Trophoblast cell (in vitro differentiated cells and primary cell): ENCODE measurements at regions not wholly inside any gene's neighbourhood (a gene's known extent, or its start where the extent isn't known, plus 50 kb on each side); places are given as distances from the start of the nearest gene placed in this dataset.

Experiments used
- DNase-seq, 2 donors: peaks; one replicate each; pipeline ENCODE4 v3.0.0-alpha.2; 2016
- H2AFZ ChIP-seq: 2 replicates; pipeline ENCODE4 v1.6.1; 2013; ENCODE audit warnings: low read length, moderate library complexity, mild to moderate bottlenecking; ENCODE audit not compliant: insufficient read depth, poor library complexity
- H2AK5ac ChIP-seq: 2 replicates; pipeline ENCODE4 v1.6.1; 2013; ENCODE audit warnings: mild to moderate bottlenecking, low read length
- H2BK120ac ChIP-seq: 2 replicates; pipeline ENCODE4 v1.6.1; 2013; ENCODE audit warnings: low read length, mild to moderate bottlenecking, moderate library complexity; ENCODE audit not compliant: insufficient read depth, poor library complexity
- H2BK12ac ChIP-seq: 2 replicates; pipeline ENCODE4 v1.6.1; 2013; ENCODE audit warnings: mild to moderate bottlenecking, low read length, moderate library complexity
- H2BK5ac ChIP-seq: 2 replicates; pipeline ENCODE4 v1.6.1; 2013; ENCODE audit warnings: low read length, low read depth, moderate library complexity, mild to moderate bottlenecking; ENCODE audit not compliant: poor library complexity
- H3K14ac ChIP-seq: 2 replicates; pipeline ENCODE4 v1.6.1; 2013; ENCODE audit warnings: mild to moderate bottlenecking, low read length
- H3K18ac ChIP-seq: 2 replicates; pipeline ENCODE4 v1.6.1; 2013; ENCODE audit warnings: mild to moderate bottlenecking, low read length
- H3K23ac ChIP-seq: 2 replicates; pipeline ENCODE4 v1.6.1; 2013; ENCODE audit warnings: low read length
- H3K27ac ChIP-seq: 2 replicates; pipeline ENCODE4 v1.5.1; 2013; ENCODE audit warnings: low read depth, mild to moderate bottlenecking, inconsistent platforms, low read length, moderate library complexity
- H3K27me3 ChIP-seq: 2 replicates; pipeline ENCODE4 v1.6.1; 2013; ENCODE audit warnings: inconsistent platforms, mild to moderate bottlenecking, low read length, moderate library complexity; ENCODE audit not compliant: insufficient read depth
- H3K36me3 ChIP-seq, 2 experiments: 1 replicate in 1 of 2; 2 replicates in 1 of 2; pipeline ENCODE4 v1.6.1; 2013; ENCODE audit warnings: low read length in 2 of 2, mild to moderate bottlenecking in 2 of 2, moderate library complexity in 1 of 2; ENCODE audit not compliant: insufficient read depth in 2 of 2, control insufficient read depth in 1 of 2
- H3K4ac ChIP-seq: 2 replicates; pipeline ENCODE4 v1.6.1; 2013; ENCODE audit warnings: low read depth, mild to moderate bottlenecking, low read length, moderate library complexity
- H3K4me1 ChIP-seq, 2 experiments: 1 replicate in 1 of 2; 2 replicates in 1 of 2; pipeline ENCODE4 v1.6.1; 2013; ENCODE audit warnings: low read length in 2 of 2, mild to moderate bottlenecking in 2 of 2, moderate library complexity in 1 of 2; ENCODE audit not compliant: insufficient read depth in 2 of 2, control insufficient read depth in 1 of 2
- H3K4me2 ChIP-seq: 2 replicates; pipeline ENCODE4 v1.6.1; 2013; ENCODE audit warnings: inconsistent platforms, mild to moderate bottlenecking, low read length, moderate library complexity
- H3K4me3 ChIP-seq: 2 replicates; pipeline ENCODE4 v1.5.1; 2013; ENCODE audit warnings: mild to moderate bottlenecking, low read depth, low read length, inconsistent platforms
- H3K79me1 ChIP-seq: one replicate; pipeline ENCODE4 v1.6.1; 2013; ENCODE audit warnings: low read length
- H3K79me2 ChIP-seq: 2 replicates; pipeline ENCODE4 v1.6.1; 2013; ENCODE audit warnings: low read length, mild to moderate bottlenecking; ENCODE audit not compliant: control insufficient read depth, insufficient read depth, poor library complexity
- H3K9ac ChIP-seq: 2 replicates; pipeline ENCODE4 v1.6.1; 2013; ENCODE audit warnings: mild to moderate bottlenecking, low read length
- H3K9me3 ChIP-seq: 2 replicates; pipeline ENCODE4 v1.6.1; 2013; ENCODE audit warnings: low read depth, mild to moderate bottlenecking, control low read depth, inconsistent platforms, low read length; ENCODE audit not compliant: insufficient read depth
- H4K12ac ChIP-seq: 2 replicates; pipeline ENCODE4 v1.6.1; 2013; ENCODE audit warnings: low read depth, mild to moderate bottlenecking, low read length, moderate library complexity
- H4K8ac ChIP-seq: 2 replicates; pipeline ENCODE4 v1.6.1; 2013; ENCODE audit warnings: low read depth, mild to moderate bottlenecking, low read length, moderate library complexity
- H4K91ac ChIP-seq: one replicate; pipeline ENCODE4 v1.6.1; 2013; ENCODE audit warnings: low read depth, mild to moderate bottlenecking, low read length, moderate library complexity
- WGBS: extraction: QIAGEN DNeasy Blood & Tissue Kit; methylation state at CpG from one replicate; pipeline ENCODE4 v1.1.7; 2013; ENCODE audit warnings: missing lambda C conversion rate; ENCODE audit not compliant: insufficient read length, insufficient coverage; ENCODE audit errors: extremely low coverage; 5-methylcytosine and 5-hydroxymethylcytosine counted together

GRCh38 chr1:238961790-238962189, 424.6 kb upstream of the CHRM3 start:
- no peak overlapping the region for H3K27ac ChIP-seq
- H2BK120ac ChIP-seq, result no peak overlapping the region
- H3K9me3 ChIP-seq, result no peaks in the 10 kb centered on the region
- no CpG with 5 or more reads among the region's 5 CpGs for WGBS
- H3K18ac ChIP-seq, result no peak overlapping the region
- no peak overlapping the region for H3K14ac ChIP-seq
- no peak overlapping the region for H3K9ac ChIP-seq
- no peak overlapping the region for H2BK12ac ChIP-seq
- H4K8ac ChIP-seq, result no peak overlapping the region
- no peaks in the 10 kb centered on the region for H3K79me2 ChIP-seq
- H3K4ac ChIP-seq, result no peak overlapping the region
- no peaks in the 10 kb centered on the region for H3K27me3 ChIP-seq
- H3K79me1 ChIP-seq, result no peaks in the 10 kb centered on the region
- no peak overlapping the region for H3K23ac ChIP-seq
- no peak overlapping the region for H2BK5ac ChIP-seq
- no peak for DNase-seq
- no peak overlapping the region for H4K12ac ChIP-seq
- H3K36me3 ChIP-seq, result no peaks in the 10 kb centered on the region
- H3K4me3 ChIP-seq, result no peak overlapping the region
- no peaks in the 10 kb centered on the region for H3K4me1 ChIP-seq
- no peak overlapping the region for H4K91ac ChIP-seq
- H3K4me2 ChIP-seq, result no peak overlapping the region
- H2AFZ ChIP-seq, result no peak overlapping the region
- no peak overlapping the region for H2AK5ac ChIP-seq

DNA sequence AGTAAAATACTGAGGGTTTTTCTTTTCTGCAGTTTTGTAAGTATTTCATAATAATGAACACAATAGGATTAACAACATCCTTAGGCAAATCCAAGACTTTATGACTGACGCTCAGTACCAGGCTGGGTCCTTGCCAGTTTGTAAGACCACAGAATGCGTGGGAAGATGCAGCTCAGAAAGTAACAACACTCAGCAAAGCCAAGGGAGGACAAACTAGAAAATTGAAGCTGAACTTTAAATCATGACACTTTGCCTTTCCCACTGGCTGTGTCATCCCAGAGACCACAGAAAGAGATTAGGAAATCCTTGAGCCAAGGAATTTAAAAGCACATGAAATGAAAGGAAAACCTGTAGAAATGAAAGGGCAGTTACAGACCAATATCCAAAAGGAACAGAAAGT, 426.3 kb upstream of the CHRM3 start:
- Histone ChIP-seq H3K36me3 (no peaks in the 10 kb centered on the region), H3K27me3 (no peaks in the 10 kb centered on the region), H3K79me2 (no peaks in the 10 kb centered on the region), H2AFZ (no peak overlapping the region), H3K4me2 (no peak overlapping the region), H2BK12ac (no peak overlapping the region), H3K79me1 (peaks cover 5% of the 10 kb centered on the region), H4K91ac (no peak overlapping the region), H2AK5ac (no peak overlapping the region), H4K8ac (no peak overlapping the region), H3K9ac (no peak overlapping the region), H3K4me3 (no peak overlapping the region), H3K4me1 (peaks cover 0 to 5% of the 10 kb centered on the region in 2 experiments), H2BK120ac (no peak overlapping the region), H3K23ac (no peak overlapping the region), H4K12ac (no peak overlapping the region), H2BK5ac (no peak overlapping the region), H3K9me3 (no peaks in the 10 kb centered on the region), H3K4ac (no peak overlapping the region), H3K14ac (no peak overlapping the region), H3K27ac (no peak overlapping the region), H3K18ac (no peak overlapping the region)
- no CpG with 5 or more reads among the region's 2 CpGs for WGBS
- DNase-seq, result no peak

DNA sequence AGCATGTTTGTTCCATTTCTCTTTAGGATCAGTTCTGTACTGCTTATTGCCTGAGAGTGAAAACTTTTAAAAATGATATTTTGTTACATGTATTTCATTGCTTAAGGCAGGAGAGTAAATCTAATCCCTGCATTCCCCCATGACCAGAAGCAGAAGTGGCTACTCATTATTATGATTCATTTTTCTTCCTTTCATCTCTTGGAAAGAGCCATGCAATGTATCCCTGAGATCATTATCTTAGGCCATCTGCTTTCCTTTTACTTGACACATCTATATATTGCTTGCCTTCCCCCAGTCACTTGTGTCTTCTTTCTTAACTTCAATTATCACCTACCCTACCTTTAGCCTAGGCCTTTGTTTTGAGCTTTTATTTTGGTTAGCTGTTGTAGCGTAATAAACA, 430.4 kb upstream of the CHRM3 start:
- no peak overlapping the region for H3K4me2 ChIP-seq
- no peak overlapping the region for H2BK12ac ChIP-seq
- no peak overlapping the region for H3K14ac ChIP-seq
- no peaks in the 10 kb centered on the region for H3K36me3 ChIP-seq
- H3K27ac ChIP-seq, result peak overlapping the region; percentile 83
- H4K12ac ChIP-seq, result no peak overlapping the region
- no CpG with 5 or more reads among the region's 1 CpG for WGBS
- no peak overlapping the region for H4K8ac ChIP-seq
- no peak overlapping the region for H3K9ac ChIP-seq
- H3K4me3 ChIP-seq, result no peak overlapping the region
- no peaks in the 10 kb centered on the region for H3K9me3 ChIP-seq
- no peaks in the 10 kb centered on the region for H3K27me3 ChIP-seq
- no peak overlapping the region for H4K91ac ChIP-seq
- H3K18ac ChIP-seq, result no peak overlapping the region
- no peak overlapping the region for H2BK120ac ChIP-seq
- H3K23ac ChIP-seq, result no peak overlapping the region
- peaks cover 0 to 5% of the 10 kb centered on the region in 2 experiments for H3K4me1 ChIP-seq
- H2AFZ ChIP-seq, result no peak overlapping the region
- H3K4ac ChIP-seq, result no peak overlapping the region
- peaks cover 5% of the 10 kb centered on the region for H3K79me1 ChIP-seq
- no peaks in the 10 kb centered on the region for H3K79me2 ChIP-seq
- no peak for DNase-seq
- H2BK5ac ChIP-seq, result no peak overlapping the region
- no peak overlapping the region for H2AK5ac ChIP-seq

- no peak overlapping the region for H3K18ac ChIP-seq
- no peaks in the 10 kb centered on the region for H3K79me2 ChIP-seq
- no peak overlapping the region for H4K8ac ChIP-seq
- no peaks in the 10 kb centered on the region for H3K27me3 ChIP-seq
- H3K36me3 ChIP-seq, result no peaks in the 10 kb centered on the region
- no peak overlapping the region for H3K4me2 ChIP-seq
- no peak overlapping the region for H3K27ac ChIP-seq
- H4K91ac ChIP-seq, result no peak overlapping the region
- DNase-seq, result no peak
- no peak overlapping the region for H3K4me3 ChIP-seq
- no peak overlapping the region for H2BK12ac ChIP-seq
- no peak overlapping the region for H2BK120ac ChIP-seq
- WGBS, result no CpG with 5 or more reads among the region's 2 CpGs
- H2AFZ ChIP-seq, result no peak overlapping the region
- H2BK5ac ChIP-seq, result no peak overlapping the region
- no peaks in the 10 kb centered on the region for H3K9me3 ChIP-seq
- H3K4ac ChIP-seq, result no peak overlapping the region
- no peak overlapping the region for H3K9ac ChIP-seq
- H2AK5ac ChIP-seq, result no peak overlapping the region
- peaks cover 0 to 5% of the 10 kb centered on the region in 2 experiments for H3K4me1 ChIP-seq
- no peak overlapping the region for H3K23ac ChIP-seq
- peaks cover 5% of the 10 kb centered on the region for H3K79me1 ChIP-seq
- H3K14ac ChIP-seq, result no peak overlapping the region
- no peak overlapping the region for H4K12ac ChIP-seq
These were observed 431.5 kb upstream of the CHRM3 start for GRCh38 chr1:238954865-238955264.
